ENCODE measurements at regions not wholly inside any gene's neighbourhood (a gene's known extent, or its start where the extent isn't known, plus 50 kb on each side); places are given as distances from the start of the nearest gene placed in this dataset.

GRCh38 chr19:5213667-5214066 lies 126.9 kb downstream of the PTPRS start:
- Histone ChIP-seq H2BK12ac (ENCODE audit: low read depth, low read length) (no peak overlapping the region), H4K5ac (ENCODE audit: insufficient read length, low read depth, low read length) (no peak overlapping the region), H4K8ac (ENCODE audit: extremely low read depth, insufficient read depth, low read length) (no peak overlapping the region), H3K18ac (ENCODE audit: extremely low read depth, low read length) (no peak overlapping the region), H4K91ac (replicated peaks; ENCODE audit: insufficient read length, low read length) (no peak overlapping the region), H3K27ac (ENCODE audit: low read depth, low read length) (no peak overlapping the region), H3K27me3 (replicated peaks in 1 of 4; ENCODE audit: control insufficient read depth in 3 of 4, extremely low read depth in 1 of 4, insufficient read depth in 3 of 4, low read length in 3 of 4) (no peaks in the 10 kb centered on the region), H2BK20ac (ENCODE audit: low read length) (no peak overlapping the region), H3K4me2 (ENCODE audit: insufficient read depth in 1 of 2, low read depth in 2 of 2, low read length in 2 of 2) (no peak overlapping the region), H4K20me1 (replicated peaks in 1 of 2; ENCODE audit: control insufficient read depth in 1 of 2, insufficient read depth in 2 of 2, low read length in 2 of 2) (peaks cover 5 to 25% of the 10 kb centered on the region in 2 experiments), H2AFZ (ENCODE audit: low read length) (no peak overlapping the region), H3K36me3 (ENCODE audit: control insufficient read depth in 2 of 4, insufficient read depth in 4 of 4, low read length in 3 of 4) (peaks cover 68 to 91% (median 84%) of the 10 kb centered on the region in 4 experiments), H3K14ac (ENCODE audit: insufficient read length) (no peak overlapping the region), H2AK5ac (ENCODE audit: low read depth, low read length) (no peak overlapping the region), H3K23me2 (ENCODE audit: low read depth, low read length) (peaks cover 6% of the 10 kb centered on the region; the same call in 1 of the 2 replicates), H2BK120ac (replicated peaks; ENCODE audit: low read depth, low read length) (no peak overlapping the region), H3K79me1 (ENCODE audit: low read depth, low read length) (no peaks in the 10 kb centered on the region; the same call in 1 of the 2 replicates), H3K4me1 (replicated peaks in 1 of 4; ENCODE audit: control insufficient read depth in 3 of 4, insufficient read depth in 4 of 4, low read length in 3 of 4) (no peaks in the 10 kb centered on the region), H3K56ac (replicated peaks; ENCODE audit: insufficient read length, low read depth, low read length) (no peak overlapping the region), H3K9ac (replicated peaks in 1 of 4; ENCODE audit: extremely low read depth in 1 of 4, low read depth in 3 of 4, low read length in 3 of 4) (no peak overlapping the region), H3K23ac (ENCODE audit: insufficient read length) (no peak overlapping the region), H2BK5ac (ENCODE audit: low read depth, low read length) (no peak overlapping the region), H3K79me2 (ENCODE audit: control insufficient read depth in 1 of 2, insufficient read depth in 2 of 2, low read length in 2 of 2) (no peaks in the 10 kb centered on the region), H3K4me3 (ENCODE audit: extremely low read depth in 1 of 4, insufficient read depth in 2 of 4, low read depth in 3 of 4, low read length in 4 of 4) (no peak overlapping the region), H2BK15ac (ENCODE audit: low read length) (no peak overlapping the region), H3K9me3 (ENCODE audit: insufficient read depth in 2 of 2, low read depth in 1 of 2, low read length in 1 of 2) (peaks cover 0 to 4% of the 10 kb centered on the region in 2 experiments; a peak in 1 of 4 replicates), H3K4ac (replicated peaks; ENCODE audit: insufficient read length, low read depth, low read length) (no peak overlapping the region)
- POLR2A ChIA-PET (ENCODE audit: partially characterized antibody) = no interaction called here
- 96% methylated on average over 3 of the region's 3 CpGs; no CpG with 5 or more reads in 1 of the 2 experiments for WGBS, 2 experiments (ENCODE audit: extremely low coverage in 1 of 2, insufficient coverage in 1 of 2, insufficient read length in 1 of 2, insufficient replicate concordance in 2 of 2, low coverage in 1 of 2, low lambda C conversion rate in 2 of 2, missing lambda C conversion rate in 1 of 2)
- CTCF ChIA-PET (ENCODE audit: partially characterized antibody) = interaction anchor here (0.9 to 1.9 kb wide), 2 partner anchors 11 to 13 kb away, joined by 4 read pairs; no protein-coding TSS in a partner anchor
- FAIRE-seq (no peak), DNase-seq (ENCODE audit: low read depth in 1 of 2, low spot score in 2 of 2) (no peak)
- TF ChIP-seq RFX5 (IDR thresholded peaks at IDR 0.05; ENCODE audit: borderline replicate concordance, low read depth, low read length) = no peak
- TF ChIP-seq KDM5A (IDR thresholded peaks at IDR 0.05; ENCODE audit: low read length) = no peak
- TF ChIP-seq E2F6 (IDR thresholded peaks at IDR 0.05) = no peak
- TF ChIP-seq ZNF274 (IDR thresholded peaks at IDR 0.05; ENCODE audit: borderline replicate concordance, extremely low read depth, low read length) = no peak
- TF ChIP-seq KDM4A (IDR thresholded peaks at IDR 0.05; ENCODE audit: low read depth, low read length, severe bottlenecking) = no peak
- TF ChIP-seq, protein P1, sequence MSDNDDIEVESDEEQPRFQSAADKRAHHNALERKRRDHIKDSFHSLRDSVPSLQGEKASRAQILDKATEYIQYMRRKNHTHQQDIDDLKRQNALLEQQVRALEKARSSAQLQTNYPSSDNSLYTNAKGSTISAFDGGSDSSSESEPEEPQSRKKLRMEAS (IDR thresholded peaks at IDR 0.05) = no peak
- no peak for TF ChIP-seq CTBP2 (IDR thresholded peaks at IDR 0.05; ENCODE audit: borderline replicate concordance, insufficient read depth, insufficient read length, low read length)
- TF ChIP-seq KDM1A (IDR thresholded peaks at IDR 0.05; ENCODE audit: borderline replicate concordance, low read length) = no peak

All from H1 (cell line).